ENCODE measurements at regions not wholly inside any gene's neighbourhood (a gene's known extent, or its start where the extent isn't known, plus 50 kb on each side); places are given as distances from the start of the nearest gene placed in this dataset.

DNA sequence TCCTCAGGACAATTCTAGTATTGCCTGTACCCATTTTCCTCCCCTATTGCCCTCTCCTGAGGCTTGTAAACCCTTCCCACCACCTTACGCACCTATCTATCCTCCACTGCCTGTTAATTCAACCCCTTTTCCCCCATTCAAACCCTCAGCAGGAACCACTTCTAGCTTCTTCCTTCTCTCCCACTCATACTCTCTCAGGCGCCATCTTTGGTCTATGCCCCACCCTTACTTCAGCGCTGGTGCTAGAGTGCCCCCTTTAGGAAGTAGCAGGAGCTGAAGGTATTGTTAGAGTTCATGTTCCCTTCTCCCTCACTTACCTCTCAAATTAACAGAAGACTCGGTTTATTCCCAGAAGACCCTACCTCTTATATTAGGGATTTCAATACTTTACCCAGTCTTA is 121.8 kb upstream of the NLGN1 start:
- intact Hi-C loops (cut with micrococcal nuclease) = no loop called here
- Histone ChIP-seq H2AFZ (ENCODE audit: low read depth, low read length, poor library complexity, severe bottlenecking) (no peak overlapping the region), H3K27me3 (ENCODE audit: insufficient read depth, low read length) (no peaks in the 10 kb centered on the region), H3K9me3 (ENCODE audit: control insufficient read depth in 1 of 2, insufficient read depth in 1 of 2, low read depth in 1 of 2, low read length in 2 of 2) (no peaks in the 10 kb centered on the region), H3K27ac (ENCODE audit: low read depth, low read length) (no peak overlapping the region), H3K4me2 (ENCODE audit: low read length) (no peak overlapping the region), H3K4me1 (ENCODE audit: control insufficient read depth in 1 of 2, insufficient read depth in 2 of 2, low read length in 2 of 2) (no peaks in the 10 kb centered on the region), H3K4me3 (replicated peaks in 1 of 2; ENCODE audit: low read depth in 1 of 2, low read length in 2 of 2) (no peak overlapping the region), H3K36me3 (ENCODE audit: control insufficient read depth in 1 of 2, insufficient read depth in 2 of 2, low read length in 2 of 2) (no peaks in the 10 kb centered on the region), H3K9me2 (ENCODE audit: insufficient read depth) (no peaks in the 10 kb centered on the region), H3K9ac (ENCODE audit: low read length) (no peak overlapping the region), H3K79me2 (ENCODE audit: insufficient read depth, low read length) (no peaks in the 10 kb centered on the region), H4K20me1 (ENCODE audit: insufficient read depth) (no peaks in the 10 kb centered on the region)
- ATAC-seq (peak; percentile 77), DNase-seq (ENCODE audit: low read depth, low spot score) (peak; percentile 2)
- CTCF ChIA-PET = no interaction called here
- TF ChIP-seq EGR1 (IDR thresholded peaks at IDR 0.05; ENCODE audit: low read depth) (no peak), CBX3 (IDR thresholded peaks at IDR 0.05; ENCODE audit: low read depth) (no peak), SRF (IDR thresholded peaks at IDR 0.05; ENCODE audit: low read depth) (no peak), EZH2phosphoT487 (IDR thresholded peaks at IDR 0.05; ENCODE audit: borderline replicate concordance) (no peak), RAD21 (IDR thresholded peaks at IDR 0.05; ENCODE audit: low read depth) (peak; percentile 46)
- TF ChIP-seq, protein P1, sequence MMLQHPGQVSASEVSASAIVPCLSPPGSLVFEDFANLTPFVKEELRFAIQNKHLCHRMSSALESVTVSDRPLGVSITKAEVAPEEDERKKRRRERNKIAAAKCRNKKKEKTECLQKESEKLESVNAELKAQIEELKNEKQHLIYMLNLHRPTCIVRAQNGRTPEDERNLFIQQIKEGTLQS (IDR thresholded peaks at IDR 0.05) = no peak
- TF ChIP-seq, protein P2, sequence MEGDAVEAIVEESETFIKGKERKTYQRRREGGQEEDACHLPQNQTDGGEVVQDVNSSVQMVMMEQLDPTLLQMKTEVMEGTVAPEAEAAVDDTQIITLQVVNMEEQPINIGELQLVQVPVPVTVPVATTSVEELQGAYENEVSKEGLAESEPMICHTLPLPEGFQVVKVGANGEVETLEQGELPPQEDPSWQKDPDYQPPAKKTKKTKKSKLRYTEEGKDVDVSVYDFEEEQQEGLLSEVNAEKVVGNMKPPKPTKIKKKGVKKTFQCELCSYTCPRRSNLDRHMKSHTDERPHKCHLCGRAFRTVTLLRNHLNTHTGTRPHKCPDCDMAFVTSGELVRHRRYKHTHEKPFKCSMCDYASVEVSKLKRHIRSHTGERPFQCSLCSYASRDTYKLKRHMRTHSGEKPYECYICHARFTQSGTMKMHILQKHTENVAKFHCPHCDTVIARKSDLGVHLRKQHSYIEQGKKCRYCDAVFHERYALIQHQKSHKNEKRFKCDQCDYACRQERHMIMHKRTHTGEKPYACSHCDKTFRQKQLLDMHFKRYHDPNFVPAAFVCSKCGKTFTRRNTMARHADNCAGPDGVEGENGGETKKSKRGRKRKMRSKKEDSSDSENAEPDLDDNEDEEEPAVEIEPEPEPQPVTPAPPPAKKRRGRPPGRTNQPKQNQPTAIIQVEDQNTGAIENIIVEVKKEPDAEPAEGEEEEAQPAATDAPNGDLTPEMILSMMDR (IDR thresholded peaks at IDR 0.05 in 2 of 3, conservative IDR thresholded peaks at IDR 0.05 in 1 of 3; ENCODE audit: borderline replicate concordance in 1 of 3, insufficient read depth in 1 of 3, low read depth in 2 of 3, low read length in 2 of 3) = peak; percentile 7 to 53 (median 43); a peak in 4 of 6 replicates
- RAD21 ChIA-PET (ENCODE audit: low non-redundant PET in 1 of 2, low total read pairs in 2 of 2, uncharacterized antibody in 2 of 2, unreplicated experiment in 2 of 2) = no interaction called here
- BruUV-seq (replicated peaks) = no TSS peak
- POLR2A ChIA-PET = no interaction called here

GRCh38 chr3:173273838-173274237 is 123.7 kb upstream of the NLGN1 start:
- Histone ChIP-seq H3K36me3 (ENCODE audit: control insufficient read depth in 1 of 2, insufficient read depth in 2 of 2, low read length in 2 of 2) (no peaks in the 10 kb centered on the region), H3K79me2 (ENCODE audit: insufficient read depth, low read length) (no peaks in the 10 kb centered on the region), H2AFZ (ENCODE audit: low read depth, low read length, poor library complexity, severe bottlenecking) (no peak overlapping the region), H3K4me1 (ENCODE audit: control insufficient read depth in 1 of 2, insufficient read depth in 2 of 2, low read length in 2 of 2) (peaks cover 0 to 6% of the 10 kb centered on the region in 2 experiments; a peak in 1 of 4 replicates), H3K27me3 (ENCODE audit: insufficient read depth, low read length) (no peaks in the 10 kb centered on the region), H3K9me2 (ENCODE audit: insufficient read depth) (no peaks in the 10 kb centered on the region), H3K9me3 (ENCODE audit: control insufficient read depth in 1 of 2, insufficient read depth in 1 of 2, low read depth in 1 of 2, low read length in 2 of 2) (no peaks in the 10 kb centered on the region), H3K4me3 (replicated peaks in 1 of 2; ENCODE audit: low read depth in 1 of 2, low read length in 2 of 2) (no peak overlapping the region), H3K27ac (ENCODE audit: low read depth, low read length) (no peak overlapping the region), H4K20me1 (ENCODE audit: insufficient read depth) (no peaks in the 10 kb centered on the region), H3K4me2 (ENCODE audit: low read length) (no peak overlapping the region), H3K9ac (ENCODE audit: low read length) (no peak overlapping the region)
- DNase-seq (ENCODE audit: low read depth, low spot score) = no peak
- intact Hi-C loops (cut with micrococcal nuclease) = no loop called here
- ChIA-PET RAD21 (ENCODE audit: low non-redundant PET in 1 of 2, low total read pairs in 2 of 2, uncharacterized antibody in 2 of 2, unreplicated experiment in 2 of 2) (no interaction called here), POLR2A (no interaction called here), CTCF (no interaction called here)
- no TSS peak for BruUV-seq (replicated peaks)
- TF ChIP-seq TCF7L2 (IDR thresholded peaks at IDR 0.05; ENCODE audit: borderline replicate concordance, extremely low read depth, insufficient read depth, insufficient read length) (no peak), CBX3 (IDR thresholded peaks at IDR 0.05; ENCODE audit: low read depth) (no peak)
- ATAC-seq = no peak
